DND-41 (cell line): ENCODE measurements at regions not wholly inside any gene's neighbourhood (a gene's known extent, or its start where the extent isn't known, plus 50 kb on each side); places are given as distances from the start of the nearest gene placed in this dataset.
"Not testable (repeated sequence)": the region's sequence is repeated elsewhere in the genome, so short reads cannot be mapped to it uniquely, and the experiment has no call there.

Source experiments
- ATAC-seq: fragments of 200-7000 bp; cut with Tn5 transposase; 3 replicates; pipeline ENCODE4 v1.9.1; 2021; ENCODE audit warnings: low read depth; ENCODE audit not compliant: insufficient read depth
- DNase-seq: peaks from one replicate; pipeline ENCODE4 v3.0.0-alpha.2; 2020
- H2AFZ ChIP-seq: 2 replicates; pipeline ENCODE4 v1.6.0; 2012; ENCODE audit warnings: low read depth, low read length
- H3K27ac ChIP-seq: 2 replicates; pipeline ENCODE4 v1.5.1; 2012; ENCODE audit warnings: low read length, inconsistent platforms
- H3K27me3 ChIP-seq: fragments of 200-600 bp; sonication (generic); 2 replicates; pipeline ENCODE4 v1.6.0; 2012; ENCODE audit warnings: low read length, mild to moderate bottlenecking, inconsistent platforms; ENCODE audit not compliant: insufficient read depth, poor library complexity
- H3K36me3 ChIP-seq: 2 replicates; pipeline ENCODE4 v1.5.1; 2012; ENCODE audit warnings: low read length, inconsistent platforms; ENCODE audit not compliant: insufficient read depth
- H3K4me1 ChIP-seq: 2 replicates; pipeline ENCODE4 v1.5.1; 2012; ENCODE audit warnings: mild to moderate bottlenecking, low read length; ENCODE audit not compliant: insufficient read depth
- H3K4me2 ChIP-seq: 2 replicates; pipeline ENCODE4 v1.6.0; 2012; ENCODE audit warnings: mild to moderate bottlenecking, moderate library complexity, low read length, inconsistent platforms; ENCODE audit not compliant: insufficient read depth
- H3K4me3 ChIP-seq, 2 experiments: fragments of 200-600 bp in 1 of 2; shearing (Covaris generic) in 1 of 2; 2 replicates each; pipeline ENCODE4 v1.5.1; 2012 to 2016; ENCODE audit warnings: inconsistent platforms in 2 of 2, low read length in 2 of 2, mild to moderate bottlenecking in 2 of 2, low read depth in 1 of 2, moderate library complexity in 1 of 2
- H3K79me2 ChIP-seq: 2 replicates; pipeline ENCODE4 v1.6.0; 2012; ENCODE audit warnings: low read length, inconsistent platforms; ENCODE audit not compliant: insufficient read depth
- H3K9ac ChIP-seq: 2 replicates; pipeline ENCODE4 v1.6.0; 2012; ENCODE audit warnings: low read depth, mild to moderate bottlenecking, inconsistent platforms, low read length, moderate library complexity
- H3K9me3 ChIP-seq: 2 replicates; pipeline ENCODE4 v1.5.1; 2012; ENCODE audit warnings: low read length, moderate library complexity, mild to moderate bottlenecking, inconsistent platforms; ENCODE audit not compliant: insufficient read depth, severe bottlenecking
- H4K20me1 ChIP-seq: 2 replicates; pipeline ENCODE4 v1.6.0; 2012; ENCODE audit warnings: low read length; ENCODE audit not compliant: insufficient read depth
- EZH2 ChIP-seq: IDR thresholded peaks from 3 replicates; pipeline ENCODE4 v1.6.1; 2012; ENCODE audit warnings: borderline replicate concordance, low read depth, mild to moderate bottlenecking, moderate library complexity, low read length, inconsistent platforms; ENCODE audit not compliant: severe bottlenecking
- TF ChIP-seq, protein P1 (sequence below): IDR thresholded peaks from 2 replicates; pipeline ENCODE4 v1.5.1; 2012; ENCODE audit warnings: borderline replicate concordance, low read length, moderate library complexity, mild to moderate bottlenecking; ENCODE audit not compliant: poor library complexity, severe bottlenecking; ENCODE audit errors: extremely low read depth

GRCh38 chr10:6985644-6986043, 405.6 kb upstream of the PRKCQ start:
- no peak for DNase-seq
- no peaks in the 10 kb centered on the region for H3K27me3 ChIP-seq
- no peaks in the 10 kb centered on the region for H3K79me2 ChIP-seq
- no peak overlapping the region for H3K9ac ChIP-seq
- no peak overlapping the region for H3K4me2 ChIP-seq
- no peak overlapping the region for H3K27ac ChIP-seq
- no peak for TF ChIP-seq EZH2
- TF ChIP-seq, protein P1, sequence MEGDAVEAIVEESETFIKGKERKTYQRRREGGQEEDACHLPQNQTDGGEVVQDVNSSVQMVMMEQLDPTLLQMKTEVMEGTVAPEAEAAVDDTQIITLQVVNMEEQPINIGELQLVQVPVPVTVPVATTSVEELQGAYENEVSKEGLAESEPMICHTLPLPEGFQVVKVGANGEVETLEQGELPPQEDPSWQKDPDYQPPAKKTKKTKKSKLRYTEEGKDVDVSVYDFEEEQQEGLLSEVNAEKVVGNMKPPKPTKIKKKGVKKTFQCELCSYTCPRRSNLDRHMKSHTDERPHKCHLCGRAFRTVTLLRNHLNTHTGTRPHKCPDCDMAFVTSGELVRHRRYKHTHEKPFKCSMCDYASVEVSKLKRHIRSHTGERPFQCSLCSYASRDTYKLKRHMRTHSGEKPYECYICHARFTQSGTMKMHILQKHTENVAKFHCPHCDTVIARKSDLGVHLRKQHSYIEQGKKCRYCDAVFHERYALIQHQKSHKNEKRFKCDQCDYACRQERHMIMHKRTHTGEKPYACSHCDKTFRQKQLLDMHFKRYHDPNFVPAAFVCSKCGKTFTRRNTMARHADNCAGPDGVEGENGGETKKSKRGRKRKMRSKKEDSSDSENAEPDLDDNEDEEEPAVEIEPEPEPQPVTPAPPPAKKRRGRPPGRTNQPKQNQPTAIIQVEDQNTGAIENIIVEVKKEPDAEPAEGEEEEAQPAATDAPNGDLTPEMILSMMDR = no peak
- ATAC-seq = no peak
- peaks cover 8% of the 10 kb centered on the region for H3K4me1 ChIP-seq
- no peaks in the 10 kb centered on the region for H4K20me1 ChIP-seq
- H3K9me3 ChIP-seq = no peaks in the 10 kb centered on the region
- H3K36me3 ChIP-seq = no peaks in the 10 kb centered on the region
- H3K4me3 ChIP-seq = no peak overlapping the region
- H2AFZ ChIP-seq = no peak overlapping the region

DNA sequence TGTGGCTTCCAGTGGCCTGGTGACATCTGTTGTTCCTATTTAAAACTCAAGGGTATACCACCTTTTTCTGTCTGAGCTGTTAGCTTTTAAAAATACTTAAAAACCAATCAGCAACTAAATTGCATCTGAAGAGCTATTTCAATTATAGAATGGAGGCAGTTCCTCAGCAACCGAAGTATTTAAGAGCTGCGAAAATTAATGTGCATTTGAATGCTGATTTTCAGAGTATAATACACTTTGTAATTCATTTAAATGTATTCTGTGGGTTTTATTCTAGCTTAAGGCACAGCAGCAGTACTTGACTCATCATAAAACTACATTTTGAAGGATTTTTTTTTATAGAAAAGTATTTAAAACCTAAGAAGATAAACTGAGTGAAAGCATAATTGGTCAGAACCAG, 404.9 kb upstream of the PRKCQ start:
- H3K27me3 ChIP-seq = no peaks in the 10 kb centered on the region
- no peak overlapping the region for H3K4me2 ChIP-seq
- no peaks in the 10 kb centered on the region for H3K36me3 ChIP-seq
- ATAC-seq = no peak
- H3K9ac ChIP-seq = no peak overlapping the region
- DNase-seq = no peak
- H3K9me3 ChIP-seq = no peaks in the 10 kb centered on the region
- TF ChIP-seq EZH2 = no peak
- TF ChIP-seq, protein P1 = no peak
- H4K20me1 ChIP-seq = no peaks in the 10 kb centered on the region
- peaks cover 13% of the 10 kb centered on the region for H3K4me1 ChIP-seq
- H2AFZ ChIP-seq = no peak overlapping the region
- no peak overlapping the region for H3K4me3 ChIP-seq
- no peaks in the 10 kb centered on the region for H3K79me2 ChIP-seq
- H3K27ac ChIP-seq = no peak overlapping the region

DNA sequence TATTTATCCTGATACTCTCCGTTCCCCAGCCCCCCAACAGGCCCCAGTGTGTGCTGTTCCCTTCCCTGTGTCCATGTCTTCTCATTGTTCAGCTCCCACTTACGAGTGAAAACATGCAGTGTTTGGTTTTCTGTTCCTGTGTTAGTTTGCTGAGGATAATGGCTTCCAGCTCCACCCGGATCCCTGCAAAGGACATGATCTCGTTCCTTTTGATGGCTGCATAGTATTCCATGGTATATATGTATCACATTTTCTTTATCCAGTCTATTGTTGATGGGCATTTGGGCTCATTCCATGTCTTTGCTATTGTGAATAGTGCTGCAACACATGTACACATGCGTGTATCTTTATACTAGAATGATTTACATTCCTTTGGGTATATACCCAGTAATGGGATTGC, 403.9 kb upstream of the PRKCQ start:
- not testable (repeated sequence) for DNase-seq, H3K4me2 ChIP-seq, H3K27ac ChIP-seq, H3K9me3 ChIP-seq, H3K27me3 ChIP-seq, H3K9ac ChIP-seq, H3K79me2 ChIP-seq, H3K4me3 ChIP-seq, H4K20me1 ChIP-seq, H3K36me3 ChIP-seq, ATAC-seq, H2AFZ ChIP-seq
- peaks cover 15% of the 10 kb centered on the region for H3K4me1 ChIP-seq

- Histone ChIP-seq H3K9me3 (peaks cover 8% of the 10 kb centered on the region), H4K20me1 (no peaks in the 10 kb centered on the region), H3K4me3 (no peak overlapping the region), H3K4me1 (peaks cover 21% of the 10 kb centered on the region), H3K4me2 (no peak overlapping the region), H3K79me2 (no peaks in the 10 kb centered on the region), H3K9ac (no peak overlapping the region), H3K27me3 (no peaks in the 10 kb centered on the region), H2AFZ (no peak overlapping the region), H3K27ac (no peak overlapping the region; the same call in 1 of the 2 replicates), H3K36me3 (no peaks in the 10 kb centered on the region)
- DNase-seq (peak; percentile 45), ATAC-seq (peak; percentile 81)
- TF ChIP-seq, protein P1 = peak; percentile 2
- no peak for TF ChIP-seq EZH2
Measured at GRCh38 chr10:6980353-6980752, 400.3 kb upstream of the PRKCQ start.
